GM21528 (cell line): ENCODE measurements at regions not wholly inside any gene's neighbourhood (a gene's known extent, or its start where the extent isn't known, plus 50 kb on each side); places are given as distances from the start of the nearest gene placed in this dataset.
"Not testable (repeated sequence)": the region's sequence is repeated elsewhere in the genome, so short reads cannot be mapped to it uniquely, and the experiment has no call there.

Experiments used
- ATAC-seq: cut with Tn5 transposase; IDR thresholded peaks from one replicate; pipeline ENCODE4 v1.9.1; 2021; ENCODE audit warnings: mild to moderate bottlenecking, moderate library complexity; ENCODE audit not compliant: unreplicated experiment, low FRiP score

DNA sequence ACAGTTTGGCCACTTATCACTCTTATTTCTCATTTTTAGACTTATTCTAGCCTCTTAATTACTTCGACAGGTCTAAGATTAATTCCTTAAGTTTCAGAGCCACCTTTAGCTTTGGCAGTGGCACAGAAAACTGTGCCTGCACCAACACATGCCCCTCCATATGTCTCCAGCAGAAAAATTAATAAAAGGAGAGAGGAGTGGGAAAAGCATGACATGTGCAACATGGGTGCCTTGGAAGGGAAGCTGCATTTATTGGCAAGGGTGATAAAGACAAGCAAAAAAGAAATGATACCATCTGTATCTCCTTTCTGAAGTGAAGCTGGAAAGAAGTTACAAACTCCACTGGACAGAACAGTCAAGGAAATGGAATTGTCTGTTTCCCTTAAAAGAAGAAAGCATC, 121.7 kb upstream of the CFAP20DC start:
- ATAC-seq: no peak

DNA sequence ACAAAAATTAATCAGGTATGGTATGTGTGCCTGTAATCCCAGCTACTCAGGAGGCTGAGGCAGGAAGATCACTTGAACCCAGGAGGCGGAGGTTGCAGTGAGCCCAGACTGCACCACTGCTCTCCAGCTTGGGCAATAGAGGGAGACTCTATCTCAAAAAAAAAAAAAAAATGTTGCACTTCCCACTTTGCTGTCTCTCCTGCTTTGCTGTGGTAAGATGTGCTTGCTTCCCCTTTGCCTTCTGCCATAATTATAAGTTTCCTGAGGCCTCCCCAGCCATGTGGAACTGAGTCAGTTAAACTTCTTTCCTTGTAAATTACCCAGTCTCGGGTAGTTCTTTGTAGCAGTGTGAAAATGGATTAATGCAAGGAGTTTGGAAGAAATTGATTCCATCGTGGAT, 120.3 kb upstream of the CFAP20DC start:
- not testable (repeated sequence) for ATAC-seq

DNA sequence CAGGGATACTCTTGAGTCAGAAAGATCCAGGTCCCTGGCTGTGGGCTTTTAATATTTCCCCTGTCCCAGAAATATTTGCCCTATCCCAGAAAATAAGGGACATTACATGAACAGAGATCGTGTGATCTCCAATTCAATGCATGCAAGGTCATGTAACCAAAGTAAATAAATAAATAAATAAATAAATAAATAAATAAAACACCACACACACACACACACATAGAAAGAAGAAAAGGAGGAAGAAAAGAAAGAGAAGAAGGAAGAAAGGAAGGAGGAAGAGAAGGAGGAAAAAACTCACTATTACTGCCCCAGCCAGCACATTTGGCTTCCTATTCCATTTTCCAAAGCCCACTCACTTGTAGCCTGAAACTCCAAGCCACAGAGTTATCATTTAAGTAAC, 117.9 kb upstream of the CFAP20DC start:
- no peak for ATAC-seq

DNA sequence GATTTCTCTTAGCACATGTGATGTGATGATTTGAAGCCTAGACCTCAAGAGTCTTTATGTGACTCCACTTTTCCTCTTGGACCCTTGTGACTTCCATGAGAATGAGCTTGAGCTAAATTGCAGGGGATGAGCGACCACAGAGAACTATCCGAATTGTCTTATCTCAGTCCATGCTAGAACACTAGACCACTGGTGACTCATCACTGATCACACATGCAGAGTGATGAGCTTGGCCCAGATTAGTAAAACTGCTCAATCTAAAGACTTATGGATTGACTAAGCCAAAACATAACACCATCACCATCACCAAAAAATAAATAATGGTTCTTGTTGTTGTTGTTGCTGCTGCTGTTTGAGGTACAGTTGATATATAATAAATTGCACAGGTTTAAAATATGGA, 114.1 kb upstream of the CFAP20DC start:
- no peak for ATAC-seq

DNA sequence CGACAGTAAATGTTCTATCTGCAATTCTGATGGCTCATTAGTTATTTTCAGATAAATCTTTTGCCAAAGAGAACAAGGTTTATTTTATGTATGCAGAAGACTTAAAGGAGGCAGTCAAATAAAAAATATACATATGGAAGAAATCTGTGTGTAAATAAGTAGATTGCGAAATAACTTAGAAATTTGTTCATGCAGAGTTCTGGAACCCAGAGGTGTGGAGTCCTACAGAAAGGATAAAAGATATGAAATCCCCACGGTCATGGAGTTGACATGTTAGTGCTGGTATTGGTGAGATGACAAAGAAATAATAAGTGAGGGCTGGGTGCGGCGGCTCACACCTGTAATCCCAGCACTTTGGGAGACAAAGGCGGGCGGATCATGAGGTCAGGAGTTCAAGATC, 111.2 kb upstream of the CFAP20DC start:
- no peak for ATAC-seq

DNA sequence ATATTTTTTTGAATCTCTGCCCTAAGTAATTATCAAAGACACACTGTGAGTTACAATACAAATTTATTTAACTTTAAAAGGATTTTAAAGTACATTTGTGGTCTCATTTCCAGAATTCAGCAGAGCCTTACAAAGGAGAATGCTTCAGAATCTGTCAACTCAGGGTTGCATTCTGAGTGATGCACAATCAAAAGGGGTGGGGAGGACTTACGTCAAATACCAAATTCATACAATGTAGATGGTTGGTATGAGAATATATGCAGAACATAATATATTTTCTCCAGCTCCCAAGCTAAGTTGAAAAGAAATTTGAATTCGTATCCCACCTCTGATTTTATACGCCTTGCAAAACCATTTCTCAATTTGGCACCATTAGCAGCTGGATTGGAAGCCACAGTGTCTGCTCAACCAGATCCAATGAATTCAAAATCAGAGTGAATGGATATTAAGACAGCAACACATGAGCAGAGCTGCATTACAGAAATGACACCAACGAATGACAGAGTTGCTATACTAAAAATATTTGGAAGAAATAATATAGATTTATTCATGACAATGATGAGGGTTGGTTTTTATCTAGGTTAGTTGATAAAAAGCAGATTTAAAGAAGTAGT, 110.4 kb upstream of the CFAP20DC start:
- no peak for ATAC-seq

DNA sequence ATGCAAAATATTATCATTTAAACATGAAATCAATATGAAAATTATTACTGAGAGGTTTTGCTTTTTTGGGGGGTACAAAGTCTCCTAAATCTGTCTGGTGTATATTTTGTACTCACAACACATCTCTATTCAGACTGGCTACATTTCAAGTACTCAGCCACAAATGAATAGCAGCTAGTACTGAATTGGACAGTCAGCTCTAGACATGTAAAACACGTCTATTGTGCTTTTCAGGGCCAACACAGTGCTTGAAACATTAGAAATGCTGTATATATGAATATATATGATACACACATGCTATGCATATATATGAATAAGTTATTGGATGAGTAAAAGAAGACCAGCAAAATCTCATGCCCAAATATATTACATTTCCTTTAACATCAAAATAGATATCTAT, 103.8 kb upstream of the CFAP20DC start:
- no peak for ATAC-seq

DNA sequence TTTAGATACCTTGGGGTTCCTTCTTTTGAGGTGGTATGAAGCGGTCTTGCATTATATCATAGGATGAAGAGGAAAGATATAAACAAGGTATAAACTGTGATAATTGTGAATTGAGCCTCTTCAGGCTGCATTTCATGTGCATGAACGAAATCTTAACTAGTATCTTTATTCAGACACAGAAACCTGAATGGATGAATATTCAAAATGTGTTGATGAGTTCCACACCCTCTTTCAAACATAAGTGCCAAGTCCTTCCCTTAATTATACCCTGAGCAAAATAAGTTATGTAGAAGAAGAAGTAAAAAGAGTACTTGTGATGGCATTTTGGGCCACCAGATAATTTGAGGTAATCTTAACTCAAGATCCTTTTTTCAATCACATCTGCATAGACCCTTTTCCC, 103.1 kb upstream of the CFAP20DC start:
- no peak for ATAC-seq

DNA sequence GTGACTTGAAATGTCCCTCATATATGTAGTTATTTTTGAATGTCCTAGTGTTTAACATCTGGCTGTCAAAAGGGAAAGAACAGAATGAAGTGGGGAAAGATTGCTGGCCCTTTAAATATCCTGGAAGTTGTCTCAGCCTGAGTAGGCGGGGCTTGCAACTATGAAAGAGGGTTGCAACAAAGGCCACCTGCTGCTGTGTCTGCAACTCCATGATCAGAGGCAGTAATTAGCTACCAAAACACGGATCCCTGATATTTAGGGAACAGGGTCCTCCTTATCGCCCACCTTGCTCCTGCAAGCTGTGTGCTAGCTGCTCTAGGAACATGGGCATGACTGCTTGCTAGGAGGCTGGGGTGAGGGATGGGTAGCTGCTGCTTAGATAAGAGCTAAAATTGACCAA, 100.2 kb upstream of the CFAP20DC start:
- ATAC-seq: no peak

DNA sequence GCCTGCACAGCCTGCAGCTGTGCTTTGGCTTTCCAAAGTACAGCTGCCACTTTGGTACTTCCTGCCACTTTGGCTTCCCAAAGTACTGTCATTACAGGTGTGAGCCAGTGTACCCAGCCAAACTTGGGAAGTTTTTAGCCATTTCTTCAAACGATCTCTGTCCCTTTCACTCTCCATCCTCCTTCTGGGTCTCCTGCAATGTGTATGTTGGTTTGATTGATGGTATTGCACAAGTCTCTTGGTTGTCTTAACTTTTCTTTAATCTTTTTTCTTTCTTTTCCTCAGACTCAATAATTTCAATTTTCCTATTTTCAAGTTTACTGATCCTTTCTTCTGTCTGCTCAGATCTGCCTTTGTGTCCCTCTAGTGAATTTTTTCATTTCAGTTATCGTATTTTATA, 99.3 kb upstream of the CFAP20DC start:
- no peak for ATAC-seq

DNA sequence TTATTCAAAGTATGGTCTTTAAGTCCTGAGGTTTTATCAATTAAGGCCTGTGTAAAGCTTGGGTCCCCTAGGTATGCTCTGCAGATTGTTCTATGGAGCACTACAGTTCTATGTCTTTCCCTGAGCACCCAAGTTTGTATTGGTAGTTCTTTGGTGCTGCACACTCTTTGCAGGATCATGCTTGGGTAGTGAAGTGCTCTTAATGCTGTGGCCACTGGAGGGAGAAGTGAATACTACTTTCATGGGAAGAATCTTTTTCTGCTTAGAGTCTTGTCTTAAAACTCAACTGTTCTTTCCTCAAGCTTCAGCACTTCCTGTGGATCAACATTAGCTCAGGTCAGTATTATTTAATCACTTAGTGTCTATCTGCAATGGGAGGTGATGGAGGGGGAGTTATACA, 93.6 kb upstream of the CFAP20DC start:
- ATAC-seq: no peak

DNA sequence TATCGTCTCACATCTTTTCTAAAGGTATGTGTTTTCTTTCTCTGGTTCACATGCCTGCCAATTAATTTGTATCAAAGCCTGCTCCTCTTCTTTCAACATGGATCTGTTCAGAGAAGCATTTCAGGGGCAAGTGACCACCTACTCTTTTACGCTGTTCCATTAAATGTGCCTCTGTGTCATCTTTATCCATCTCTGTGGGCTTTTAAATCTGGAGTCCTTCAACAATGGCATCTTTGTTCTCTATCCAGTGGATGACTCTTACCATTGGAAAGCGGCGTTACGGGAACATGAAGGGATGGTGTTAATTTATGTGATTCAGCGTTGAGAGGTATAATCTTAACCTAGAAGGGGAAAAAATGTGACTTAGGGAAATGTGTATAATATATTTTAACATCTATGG, 92.7 kb upstream of the CFAP20DC start:
- no peak for ATAC-seq

DNA sequence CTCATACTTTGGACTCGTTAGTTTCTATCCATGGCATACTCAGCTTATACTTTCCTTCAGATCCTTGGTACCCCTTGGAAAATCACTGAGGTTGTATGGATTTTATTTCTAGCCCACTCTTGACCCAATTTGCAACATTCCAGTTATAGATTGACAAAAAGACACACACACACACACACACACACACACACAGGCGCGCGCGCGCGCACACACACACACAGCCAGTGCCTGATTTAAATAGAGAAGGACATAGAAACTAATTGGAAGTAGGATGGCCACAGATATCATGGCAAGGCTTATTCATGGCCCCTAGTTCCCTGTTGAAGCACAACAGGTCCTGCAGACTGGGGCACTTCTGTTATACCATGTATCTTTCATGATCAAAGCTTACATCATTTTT, 89.1 kb upstream of the CFAP20DC start:
- ATAC-seq: no peak

DNA sequence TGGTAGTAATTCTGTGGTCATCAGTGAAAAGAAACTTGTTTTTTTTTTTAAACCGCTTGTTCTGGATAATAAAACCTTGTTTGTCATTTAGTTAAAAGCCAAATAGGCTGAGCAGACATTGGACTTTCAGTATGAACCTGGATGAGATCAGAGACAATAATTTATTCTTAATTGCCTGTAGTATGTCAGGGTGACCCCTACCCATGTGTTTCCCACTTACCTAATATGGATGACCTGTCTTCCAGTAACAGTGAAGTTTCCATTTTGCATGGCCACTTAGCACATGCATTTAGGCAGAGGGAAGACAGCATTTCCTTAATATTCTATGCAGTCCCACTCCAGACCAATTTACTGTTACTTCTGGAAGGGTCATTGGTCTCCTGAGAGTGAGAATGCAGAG, 87.6 kb upstream of the CFAP20DC start:
- ATAC-seq: no peak

DNA sequence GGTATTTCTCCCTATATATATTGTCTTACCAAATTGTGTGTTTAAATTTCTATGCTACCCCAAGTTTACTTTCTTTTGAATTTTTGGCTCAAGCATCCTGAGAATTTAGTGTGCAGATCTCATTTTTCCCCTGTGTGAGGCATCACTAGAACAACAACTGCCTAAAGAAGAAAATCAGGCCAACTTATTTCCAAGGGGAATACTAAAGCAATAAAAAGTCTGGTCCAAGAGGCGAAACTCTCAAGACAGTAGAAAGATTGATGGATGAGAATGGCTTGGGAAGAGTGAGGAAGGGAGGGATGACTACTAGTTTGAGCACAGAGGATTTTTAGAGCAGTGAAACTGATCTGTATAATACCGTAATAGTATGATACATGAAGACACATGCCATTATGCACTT, 86.3 kb upstream of the CFAP20DC start:
- no peak for ATAC-seq

DNA sequence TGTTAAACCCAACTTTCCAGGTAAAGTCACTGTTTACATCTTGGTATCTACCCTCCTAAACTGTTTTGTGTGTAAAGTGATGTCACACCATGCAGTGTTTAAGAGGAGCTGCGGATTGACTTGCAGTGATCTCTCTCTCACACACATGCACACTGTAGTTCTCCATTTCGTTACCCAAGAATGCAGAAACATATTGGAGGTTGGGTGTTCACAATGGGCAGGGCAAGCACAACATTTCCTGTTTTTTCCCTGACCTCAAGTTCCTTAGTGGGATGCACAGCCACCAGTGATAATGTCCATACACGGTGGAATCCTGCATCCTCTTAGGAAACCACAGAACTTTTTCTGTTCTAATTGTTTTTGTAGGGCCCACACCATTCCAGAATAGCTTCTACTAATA, 85.3 kb upstream of the CFAP20DC start:
- ATAC-seq: no peak

DNA sequence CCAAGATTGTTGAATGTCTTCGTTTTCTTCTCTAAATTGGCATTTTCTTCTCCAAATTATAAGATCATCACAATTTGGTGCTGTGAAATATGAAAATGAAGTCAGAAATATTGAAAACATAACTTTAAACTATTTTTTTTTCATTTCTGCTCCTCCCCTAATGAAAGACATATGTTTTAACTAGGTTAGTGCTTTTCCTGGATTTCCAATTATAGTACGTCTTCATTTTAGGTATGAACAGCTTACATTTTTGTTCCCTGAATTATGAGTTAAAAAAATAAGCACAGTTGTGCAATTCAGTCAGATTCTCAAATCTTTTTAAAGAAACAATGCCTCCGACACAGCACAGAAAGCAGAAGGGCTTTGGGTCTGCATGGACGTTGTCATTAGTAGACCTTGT, 83.5 kb upstream of the CFAP20DC start:
- ATAC-seq: no peak

DNA sequence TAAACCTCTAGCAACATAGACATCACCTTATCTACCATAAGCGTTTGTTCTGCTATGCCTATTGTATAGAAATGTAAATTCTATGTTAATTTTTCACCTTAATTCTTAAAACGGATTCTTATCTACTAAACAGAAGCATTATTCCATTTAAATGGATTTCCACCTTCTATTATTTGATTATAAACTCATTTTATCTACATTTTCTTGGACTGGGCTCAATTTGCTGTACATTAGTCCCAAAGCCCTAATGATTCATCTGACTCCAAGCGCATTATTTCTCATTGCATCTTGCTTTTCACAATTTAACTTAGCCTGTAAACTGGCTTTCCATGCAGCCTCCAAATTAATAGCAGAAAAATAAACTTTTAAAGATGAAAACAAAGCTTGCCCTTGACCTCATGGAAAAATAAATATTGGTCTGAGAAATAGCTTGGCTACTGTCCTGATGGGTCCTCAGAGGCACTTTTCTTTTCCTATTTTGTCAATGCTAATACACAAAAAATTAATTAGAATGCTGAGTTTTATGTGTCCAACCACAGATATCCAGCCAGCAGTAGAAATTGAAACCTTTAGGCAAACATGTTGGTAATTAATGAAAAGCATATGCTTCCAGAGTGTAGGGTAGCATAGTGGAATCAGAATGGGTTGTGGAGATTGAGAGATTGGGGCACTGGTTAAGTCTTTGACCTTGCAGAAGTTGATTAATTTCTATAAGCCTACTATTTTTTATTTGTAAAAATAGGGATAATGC, 81.4 kb upstream of the CFAP20DC start:
- no peak for ATAC-seq

DNA sequence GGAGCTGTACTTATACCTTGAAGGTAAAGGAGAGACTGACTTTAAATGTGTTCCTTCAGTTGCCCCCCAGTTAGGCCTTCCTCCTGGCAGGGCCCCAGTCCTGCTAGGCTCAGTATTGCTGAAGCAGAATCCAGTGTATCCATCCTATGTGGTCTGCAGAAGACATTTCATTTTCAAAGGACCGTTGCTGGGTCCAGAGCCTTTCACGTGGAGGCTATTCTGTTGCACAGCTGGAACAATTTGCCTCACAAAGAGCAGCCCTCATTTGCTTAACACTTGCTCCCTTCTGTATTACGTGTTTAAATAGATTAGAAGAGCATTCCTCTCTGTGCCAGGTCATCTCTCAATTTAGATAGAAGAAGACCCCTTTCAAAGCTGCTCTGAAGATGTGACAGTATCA, 78.9 kb upstream of the CFAP20DC start:
- ATAC-seq: no peak

DNA sequence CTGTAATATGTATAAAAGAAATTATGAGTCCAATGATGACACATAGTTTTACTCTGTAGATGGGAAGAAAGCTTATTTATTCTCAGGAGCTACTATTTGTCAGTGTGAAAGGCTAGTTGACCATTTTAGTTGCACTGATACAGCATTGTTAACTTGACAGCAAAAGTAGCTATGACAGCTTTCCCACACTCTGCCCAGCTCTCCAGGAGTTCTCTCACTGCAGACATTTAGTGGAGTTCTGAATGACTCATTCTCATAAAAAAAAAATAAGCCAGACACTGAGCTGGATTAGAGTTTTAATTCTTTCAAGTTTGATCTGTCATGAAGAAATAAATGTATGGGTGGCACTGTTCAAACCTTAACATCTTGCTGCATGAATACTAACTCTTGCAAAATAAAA, 77.2 kb upstream of the CFAP20DC start:
- ATAC-seq: no peak

DNA sequence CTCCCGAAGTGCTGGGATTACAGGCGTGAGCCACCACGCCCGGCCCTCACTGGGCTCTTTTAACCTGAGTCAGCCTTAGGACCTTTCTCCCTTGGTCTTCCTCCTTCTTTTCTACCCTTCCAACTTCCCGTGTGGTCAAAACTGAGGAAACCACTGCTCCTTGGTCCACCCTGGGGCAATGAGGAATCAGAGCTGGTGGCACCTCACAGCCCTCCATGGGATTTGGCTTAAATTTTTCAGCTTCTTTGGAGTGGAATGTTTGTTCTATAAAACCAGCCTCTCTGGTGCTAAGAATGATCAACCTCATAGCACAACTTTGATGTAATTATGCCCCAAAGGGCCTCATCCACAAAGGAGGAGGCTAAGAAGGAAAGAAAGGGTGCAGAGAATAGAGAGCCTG, 76.6 kb upstream of the CFAP20DC start:
- no peak for ATAC-seq

DNA sequence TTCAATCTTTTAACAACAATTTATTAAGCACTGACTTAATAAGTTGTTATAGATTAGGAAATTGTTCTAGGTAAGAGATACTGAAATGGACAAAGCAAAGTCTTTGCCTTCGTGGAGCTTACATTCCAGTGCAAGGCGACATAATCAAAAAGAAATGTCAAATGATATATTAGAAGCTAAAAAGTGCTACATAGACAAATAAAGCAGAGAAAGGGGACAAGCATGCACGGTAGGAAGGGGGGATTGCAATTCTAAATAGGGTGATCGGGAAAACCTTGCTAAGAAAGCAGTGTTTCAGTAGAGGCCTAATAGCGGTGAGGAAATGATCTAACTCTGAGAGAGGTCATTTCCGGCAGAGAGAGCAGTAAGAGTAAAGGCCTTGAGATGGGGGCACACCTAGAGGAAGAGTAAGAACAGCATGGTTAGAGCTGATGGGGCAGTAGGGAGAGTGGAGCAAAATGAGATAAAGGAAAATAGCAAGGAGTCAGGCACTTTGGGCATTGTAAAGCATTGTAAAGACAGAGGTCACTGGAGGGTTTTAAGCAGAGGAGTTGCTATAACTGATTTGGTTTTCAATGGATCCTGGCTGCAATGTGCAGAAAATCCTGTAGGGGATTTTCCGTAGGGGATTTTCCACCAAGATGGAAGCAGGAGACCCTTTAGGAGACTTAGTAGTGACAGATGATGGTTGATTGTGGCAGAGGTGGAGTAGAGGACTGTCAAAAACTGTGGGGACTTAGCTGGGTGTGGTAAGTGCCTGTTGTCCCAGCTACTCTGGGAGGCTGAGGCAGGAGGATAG, 71.7 kb upstream of the CFAP20DC start:
- no peak for ATAC-seq
